MM.1S (cell line): ENCODE measurements at regions not wholly inside any gene's neighbourhood (a gene's known extent, or its start where the extent isn't known, plus 50 kb on each side); places are given as distances from the start of the nearest gene placed in this dataset.

ENCODE experiments used
- DNase-seq: peaks from one replicate; pipeline ENCODE4 v3.0.0-alpha.2; 2015
- H2AFZ ChIP-seq: fragments of 300-600 bp; sonication (generic); 2 replicates; pipeline ENCODE4 v1.6.0; 2016; ENCODE audit warnings: antibody characterized with exemption, low read length
- H3F3A ChIP-seq: fragments of 300-600 bp; sonication (generic); 2 replicates; pipeline ENCODE4 v1.6.1; 2016; ENCODE audit warnings: mild to moderate bottlenecking, antibody characterized with exemption, low read length, moderate library complexity, mixed read lengths; ENCODE audit not compliant: insufficient read depth
- H3K27ac ChIP-seq: fragments of 300-600 bp; sonication (generic); 2 replicates; pipeline ENCODE4 v1.5.1; 2016; ENCODE audit warnings: mild to moderate bottlenecking, low read length
- H3K27me3 ChIP-seq: fragments of 300-600 bp; sonication (generic); replicated peaks from 2 replicates; pipeline ENCODE4 v1.6.0; 2016; ENCODE audit warnings: low read length; ENCODE audit not compliant: insufficient read depth
- H3K36me3 ChIP-seq: fragments of 300-600 bp; sonication (generic); replicated peaks from 2 replicates; pipeline ENCODE4 v1.6.1; 2016; ENCODE audit warnings: mild to moderate bottlenecking, low read length, mixed read lengths; ENCODE audit not compliant: insufficient read depth
- H3K4me1 ChIP-seq: fragments of 300-600 bp; sonication (generic); 2 replicates; pipeline ENCODE4 v1.6.1; 2016; ENCODE audit warnings: low read length, mixed read lengths
- H3K4me2 ChIP-seq: fragments of 300-600 bp; sonication (generic); 2 replicates; pipeline ENCODE4 v1.6.0; 2016; ENCODE audit warnings: low read depth, low read length
- H3K4me3 ChIP-seq: fragments of 300-600 bp; sonication (generic); 2 replicates; pipeline ENCODE4 v1.5.1; 2016; ENCODE audit warnings: low read length, mixed read lengths
- H3K79me2 ChIP-seq: fragments of 300-600 bp; sonication (generic); 2 replicates; pipeline ENCODE4 v1.6.1; 2016; ENCODE audit warnings: mixed run types, low read length, mixed read lengths
- H3K9ac ChIP-seq: fragments of 300-600 bp; sonication (generic); 2 replicates; pipeline ENCODE4 v1.6.1; 2016; ENCODE audit warnings: low read length, mixed read lengths
- H3K9me2 ChIP-seq: fragments of 300-600 bp; sonication (generic); replicated peaks from 2 replicates; pipeline ENCODE4 v1.6.1; 2016; ENCODE audit warnings: mild to moderate bottlenecking, low read length, mixed read lengths; ENCODE audit not compliant: insufficient read depth
- H3K9me3 ChIP-seq: fragments of 300-600 bp; sonication (generic); replicated peaks from 2 replicates; pipeline ENCODE4 v1.6.1; 2016; ENCODE audit warnings: mild to moderate bottlenecking, low read length, mixed read lengths; ENCODE audit not compliant: insufficient read depth
- H4K20me1 ChIP-seq: fragments of 300-600 bp; sonication (generic); 2 replicates; pipeline ENCODE4 v1.6.1; 2016; ENCODE audit warnings: mild to moderate bottlenecking, low read length, moderate library complexity, mixed read lengths; ENCODE audit not compliant: insufficient read depth
- CTCF ChIP-seq: fragments of 300-600 bp; sonication (generic); IDR thresholded peaks from 2 replicates; pipeline ENCODE4 v1.5.1; 2016; ENCODE audit warnings: antibody characterized with exemption, low read length, mixed read lengths
- EZH2 ChIP-seq: fragments of 300-600 bp; sonication (generic); optimal IDR thresholded peaks from 2 replicates; pipeline ENCODE3; 2017; ENCODE audit warnings: low read depth, mild to moderate bottlenecking, antibody characterized with exemption, low read length, mixed read lengths
- EZH2phosphoT487 ChIP-seq: fragments of 300-600 bp; sonication (generic); IDR thresholded peaks from 2 replicates; pipeline ENCODE4 v1.6.1; 2018; ENCODE audit warnings: antibody characterized with exemption, low read length

GRCh38 chr6:25169961-25170360, 109.2 kb upstream of the CARMIL1 start:
- no peak for DNase-seq
- no peaks in the 10 kb centered on the region for H3K9me2 ChIP-seq
- H3K9me3 ChIP-seq: no peaks in the 10 kb centered on the region
- no peak overlapping the region for H3K4me3 ChIP-seq
- no peak overlapping the region for H3K4me2 ChIP-seq
- no peak overlapping the region for H3K27ac ChIP-seq
- no peaks in the 10 kb centered on the region for H3K36me3 ChIP-seq
- no peak overlapping the region for H2AFZ ChIP-seq
- H3F3A ChIP-seq: peaks cover 24% of the 10 kb centered on the region
- H3K4me1 ChIP-seq: peaks cover 49% of the 10 kb centered on the region
- H4K20me1 ChIP-seq: no peaks in the 10 kb centered on the region
- H3K79me2 ChIP-seq: peaks cover 14% of the 10 kb centered on the region
- H3K27me3 ChIP-seq: no peaks in the 10 kb centered on the region
- no peak for TF ChIP-seq EZH2phosphoT487
- no peak for TF ChIP-seq CTCF
- TF ChIP-seq EZH2: no peak
- H3K9ac ChIP-seq: no peak overlapping the region

- Histone ChIP-seq H3F3A (peaks cover 20% of the 10 kb centered on the region), H3K36me3 (no peaks in the 10 kb centered on the region), H4K20me1 (no peaks in the 10 kb centered on the region), H3K27me3 (no peaks in the 10 kb centered on the region), H3K4me3 (no peak overlapping the region), H3K4me2 (no peak overlapping the region), H3K79me2 (peaks cover 7% of the 10 kb centered on the region), H3K9ac (no peak overlapping the region), H3K27ac (no peak overlapping the region), H3K9me3 (no peaks in the 10 kb centered on the region), H3K4me1 (peaks cover 49% of the 10 kb centered on the region), H2AFZ (no peak overlapping the region), H3K9me2 (no peaks in the 10 kb centered on the region)
- no peak for DNase-seq
- TF ChIP-seq EZH2phosphoT487 (no peak), EZH2 (no peak), CTCF (no peak)
These were observed 108.5 kb upstream of the CARMIL1 start for GRCh38 chr6:25170640-25171039.

GRCh38 chr6:25171301-25171700, 107.9 kb upstream of the CARMIL1 start:
- 0 out of 2 replicates have a peak, but pooled peaks cover under 1% of the 10 kb centered on the region for H3K79me2 ChIP-seq
- no peak overlapping the region for H3K4me2 ChIP-seq
- H3K27me3 ChIP-seq: no peaks in the 10 kb centered on the region
- DNase-seq: no peak
- H3K9me3 ChIP-seq: no peaks in the 10 kb centered on the region
- no peaks in the 10 kb centered on the region for H4K20me1 ChIP-seq
- H3K4me3 ChIP-seq: no peak overlapping the region
- no peak overlapping the region for H2AFZ ChIP-seq
- H3K4me1 ChIP-seq: peaks cover 55% of the 10 kb centered on the region
- H3K36me3 ChIP-seq: no peaks in the 10 kb centered on the region
- TF ChIP-seq EZH2phosphoT487 (no peak), EZH2 (no peak), CTCF (no peak)
- peaks cover 13% of the 10 kb centered on the region for H3F3A ChIP-seq
- no peaks in the 10 kb centered on the region for H3K9me2 ChIP-seq
- H3K27ac ChIP-seq: no peak overlapping the region
- no peak overlapping the region for H3K9ac ChIP-seq
